K562 (cell line): ENCODE measurements at regions not wholly inside any gene's neighbourhood (a gene's known extent, or its start where the extent isn't known, plus 50 kb on each side); places are given as distances from the start of the nearest gene placed in this dataset.
A peak's percentile ranks its signal among the peaks of the same experiment; 100 is the strongest.

Source experiments
- CTCFL ChIP-seq: IDR thresholded peaks from 2 replicates; pipeline ENCODE4 v1.6.1; 2011; ENCODE audit warnings: borderline replicate concordance, low read depth, mild to moderate bottlenecking, moderate library complexity, low read length; ENCODE audit not compliant: insufficient read depth, poor library complexity, severe bottlenecking
- GTF3C2 ChIP-seq: IDR thresholded peaks from 3 replicates; pipeline ENCODE4 v1.6.1; 2011; ENCODE audit warnings: borderline replicate concordance, mild to moderate bottlenecking, moderate library complexity; ENCODE audit not compliant: insufficient read length; ENCODE audit errors: extremely low read depth
- KLF10 ChIP-seq: fragments of 250-450 bp; sonication (Bioruptor Pico); IDR thresholded peaks from 2 replicates; pipeline ENCODE4 v1.6.1; 2021; ENCODE audit warnings: matching md5 sums
- KLF13 ChIP-seq: fragments of 450-650 bp; IDR thresholded peaks from 2 replicates; pipeline ENCODE4 v1.6.1; 2016; ENCODE audit warnings: missing genetic modification characterization, low read depth, mild to moderate bottlenecking, missing compliant biosample characterization, moderate library complexity, borderline replicate concordance
- NR1H2 ChIP-seq: sonication (generic); formaldehyde crosslinking; IDR thresholded peaks from 2 replicates; pipeline ENCODE4 v1.4.0; 2020; ENCODE audit warnings: mild to moderate bottlenecking, missing genetic modification reagents
- PRPF4 ChIP-seq: fragments of 200-400 bp; formaldehyde crosslinking; IDR thresholded peaks from one replicate; pipeline ENCODE4 v1.6.1; 2017; ENCODE audit warnings: low read length, low read depth, mild to moderate bottlenecking; ENCODE audit not compliant: insufficient read depth, poor library complexity, severe bottlenecking
- RAD51 ChIP-seq: fragments of 450-650 bp; IDR thresholded peaks from 2 replicates; pipeline ENCODE4 v1.7.1; 2016; ENCODE audit warnings: low read depth, mild to moderate bottlenecking, borderline replicate concordance
- RBFOX2 ChIP-seq: fragments of 200-400 bp; formaldehyde crosslinking; IDR thresholded peaks from 2 replicates; pipeline ENCODE4 v1.6.1; 2017; ENCODE audit warnings: low read depth, mild to moderate bottlenecking, low read length, moderate library complexity
- RFX7 ChIP-seq: fragments of 250-450 bp; sonication (Bioruptor Pico); IDR thresholded peaks from 2 replicates; pipeline ENCODE4 v1.5.1; 2021; ENCODE audit warnings: mild to moderate bottlenecking
- ZNF146 ChIP-seq: IDR thresholded peaks from one replicate; pipeline ENCODE4 v1.6.1; 2018; ENCODE audit warnings: missing compliant biosample characterization; ENCODE audit not compliant: unreplicated experiment
- ZNF347 ChIP-seq: fragments of 450-650 bp; formaldehyde crosslinking; IDR thresholded peaks from 2 replicates; pipeline ENCODE4 v1.4.0; 2020; ENCODE audit warnings: low read depth, mild to moderate bottlenecking, moderate library complexity
- ZNF518B ChIP-seq: fragments of 250-450 bp; sonication (Bioruptor Pico); IDR thresholded peaks from 2 replicates; pipeline ENCODE4 v1.5.0; 2021; ENCODE audit warnings: mild to moderate bottlenecking, moderate library complexity
- ZNF707 ChIP-seq: fragments of 250-450 bp; sonication (Bioruptor Pico); conservative IDR thresholded peaks from 2 replicates; pipeline ENCODE4 v1.8.0; 2022; ENCODE audit warnings: inconsistent platforms, mild to moderate bottlenecking, moderate library complexity
- TF ChIP-seq, protein P1 (sequence below): fragments of 250-450 bp; sonication (Bioruptor Pico); IDR thresholded peaks from 2 replicates; pipeline ENCODE4 v1.5.1; 2021; ENCODE audit warnings: mild to moderate bottlenecking
- TF ChIP-seq, protein P2 (sequence below): sonication (generic); formaldehyde crosslinking; IDR thresholded peaks from 2 replicates; pipeline ENCODE4 v1.9.0; 2022; ENCODE audit warnings: mild to moderate bottlenecking, missing genetic modification reagents

GRCh38 chr9:124197177-124198095, 60.3 kb upstream of the NEK6 start (continued):
- TF ChIP-seq RBFOX2 (peak; percentile 37; the same call in 1 of the 2 replicates), PRPF4 (no peak), ZNF518B (CRISPR knock-in tag) (no peak), ZNF707 (no peak), RAD51 (no peak), KLF10 (no peak), ZNF146 (CRISPR knock-in tag) (no peak), GTF3C2 (no peak), ZNF347 (CRISPR knock-in tag) (no peak), RFX7 (no peak), CTCFL (no peak), NR1H2 (CRISPR knock-in tag) (no peak), KLF13 (tag) (no peak)
- TF ChIP-seq, protein P1, sequence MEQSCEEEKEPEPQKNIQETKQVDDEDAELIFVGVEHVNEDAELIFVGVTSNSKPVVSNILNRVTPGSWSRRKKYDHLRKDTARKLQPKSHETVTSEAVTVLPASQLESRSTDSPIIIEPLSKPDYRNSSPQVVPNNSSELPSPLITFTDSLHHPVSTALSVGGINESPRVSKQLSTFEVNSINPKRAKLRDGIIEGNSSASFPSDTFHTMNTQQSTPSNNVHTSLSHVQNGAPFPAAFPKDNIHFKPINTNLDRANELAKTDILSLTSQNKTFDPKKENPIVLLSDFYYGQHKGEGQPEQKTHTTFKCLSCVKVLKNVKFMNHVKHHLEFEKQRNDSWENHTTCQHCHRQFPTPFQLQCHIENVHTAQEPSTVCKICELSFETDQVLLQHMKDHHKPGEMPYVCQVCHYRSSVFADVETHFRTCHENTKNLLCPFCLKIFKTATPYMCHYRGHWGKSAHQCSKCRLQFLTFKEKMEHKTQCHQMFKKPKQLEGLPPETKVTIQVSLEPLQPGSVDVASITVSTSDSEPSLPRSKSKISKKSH (CRISPR knock-in tag) = no peak
- TF ChIP-seq, protein P2, sequence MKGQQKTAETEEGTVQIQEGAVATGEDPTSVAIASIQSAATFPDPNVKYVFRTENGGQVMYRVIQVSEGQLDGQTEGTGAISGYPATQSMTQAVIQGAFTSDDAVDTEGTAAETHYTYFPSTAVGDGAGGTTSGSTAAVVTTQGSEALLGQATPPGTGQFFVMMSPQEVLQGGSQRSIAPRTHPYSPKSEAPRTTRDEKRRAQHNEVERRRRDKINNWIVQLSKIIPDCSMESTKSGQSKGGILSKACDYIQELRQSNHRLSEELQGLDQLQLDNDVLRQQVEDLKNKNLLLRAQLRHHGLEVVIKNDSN (CRISPR knock-in tag) = 0 out of 2 replicates have a peak, but pooled peaks have one; percentile 12
